OCI-LY3 (cell line): ENCODE measurements at regions not wholly inside any gene's neighbourhood (a gene's known extent, or its start where the extent isn't known, plus 50 kb on each side); places are given as distances from the start of the nearest gene placed in this dataset.

Source experiments
- CTCF ChIP-seq: fragments of 200-600, 300-600 bp; sonication (generic); IDR thresholded peaks from 2 replicates; pipeline ENCODE4 v1.5.1; 2014; ENCODE audit warnings: antibody characterized with exemption, low read length, low read depth
- EZH2phosphoT487 ChIP-seq: fragments of 200-600 bp; shearing (Covaris generic); IDR thresholded peaks from 2 replicates; pipeline ENCODE4 v1.6.1; 2018; ENCODE audit warnings: antibody characterized with exemption, mixed run types, low read depth

- TF ChIP-seq CTCF: no peak
- no peak for TF ChIP-seq EZH2phosphoT487
These were observed 669.8 kb upstream of the POT1 start for GRCh38 chr7:125599387-125599786.
